Epidermal melanocyte (primary cell): ENCODE measurements at regions not wholly inside any gene's neighbourhood (a gene's known extent, or its start where the extent isn't known, plus 50 kb on each side); places are given as distances from the start of the nearest gene placed in this dataset.
A peak's percentile ranks its signal among the peaks of the same experiment; 100 is the strongest.

ENCODE experiments used
- DNase-seq: peaks from one replicate; pipeline ENCODE4 v3.0.0; 2011; ENCODE audit warnings: low spot score; ENCODE audit not compliant: insufficient read length

DNA sequence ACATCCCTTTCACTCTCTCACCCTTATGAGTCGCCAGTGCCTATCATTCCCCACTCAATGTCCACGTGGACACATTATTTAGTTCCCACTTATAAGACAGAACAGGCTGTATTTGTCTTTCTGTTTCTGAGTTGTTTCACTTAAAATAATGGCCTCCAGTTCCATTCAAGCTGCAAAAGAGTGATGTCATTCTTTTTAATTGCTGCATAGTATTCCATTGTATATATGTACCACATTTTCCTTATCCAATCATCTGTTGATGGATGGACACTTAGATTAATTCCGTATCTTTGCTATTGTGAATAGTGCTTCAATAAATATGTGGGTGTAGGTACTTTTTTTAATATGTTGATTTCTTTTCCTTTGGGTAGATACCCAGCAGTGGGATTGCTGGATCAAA, 79.1 kb downstream of the ZNF365 start:
- DNase-seq: no peak

DNA sequence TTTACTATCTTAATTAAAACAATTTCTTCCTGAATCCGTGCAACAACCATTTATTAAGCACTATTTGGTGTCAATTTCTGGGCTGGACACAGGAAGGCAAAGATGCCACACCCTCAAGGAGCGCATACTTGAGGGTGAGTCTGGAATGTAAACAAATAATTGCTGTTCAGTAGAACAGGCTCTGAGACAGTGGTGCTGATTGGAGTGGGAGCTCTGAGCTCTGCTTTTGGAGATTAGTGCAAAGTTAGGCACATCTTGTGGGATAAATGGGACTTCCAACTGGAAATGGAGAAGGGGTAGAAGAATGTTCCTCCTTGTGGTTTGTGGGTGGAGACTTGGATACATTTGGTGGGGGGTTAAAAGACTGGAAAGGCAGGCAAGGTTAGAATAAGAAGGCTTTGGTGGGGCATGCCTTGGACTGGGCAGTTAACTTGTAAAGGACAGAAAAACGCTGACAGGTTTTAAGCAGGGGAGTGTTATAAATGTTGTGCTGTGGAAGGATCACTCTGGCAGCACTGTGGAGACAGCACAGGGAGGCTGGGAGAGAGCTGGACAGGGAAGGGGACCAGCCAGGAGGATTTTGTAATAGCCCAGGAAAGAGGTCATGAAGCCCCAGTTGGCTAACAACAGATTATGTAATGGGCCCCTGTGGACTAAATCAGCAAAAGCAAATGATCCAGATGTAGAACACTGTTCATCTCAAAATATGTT, 80.7 kb downstream of the ZNF365 start:
- DNase-seq: peak; percentile 27

- no peak for DNase-seq
Observed at GRCh38 chr10:62456611-62457101, 82.5 kb downstream of the ZNF365 start.

GRCh38 chr10:62457196-62457595, 83.0 kb downstream of the ZNF365 start:
- DNase-seq: no peak

- DNase-seq: no peak
Observed at GRCh38 chr10:62457598-62457997, 83.4 kb downstream of the ZNF365 start.

GRCh38 chr10:62459072-62459471, 84.9 kb downstream of the ZNF365 start:
- DNase-seq: peak; percentile 81

DNA sequence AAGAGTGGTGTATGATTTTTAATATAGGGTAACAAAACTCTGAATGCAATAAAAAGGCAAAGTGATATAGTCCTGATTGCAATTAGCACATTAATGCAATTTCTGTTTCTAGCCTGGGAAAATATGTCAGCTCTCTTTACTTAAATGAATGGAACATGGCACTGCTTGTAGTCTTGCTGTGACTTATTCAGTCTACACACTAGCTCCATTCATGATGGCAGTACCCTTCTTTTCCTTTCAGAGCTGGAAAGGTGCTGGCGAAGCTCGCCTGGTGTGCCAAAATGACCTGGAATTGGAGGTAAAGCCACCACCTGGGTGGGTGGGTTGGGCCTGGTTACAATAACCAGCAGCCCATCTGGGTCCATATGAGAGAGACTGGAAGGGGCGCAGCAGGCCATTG, 85.3 kb downstream of the ZNF365 start:
- DNase-seq: no peak

GRCh38 chr10:62460393-62460792, 86.2 kb downstream of the ZNF365 start:
- no peak for DNase-seq

DNA sequence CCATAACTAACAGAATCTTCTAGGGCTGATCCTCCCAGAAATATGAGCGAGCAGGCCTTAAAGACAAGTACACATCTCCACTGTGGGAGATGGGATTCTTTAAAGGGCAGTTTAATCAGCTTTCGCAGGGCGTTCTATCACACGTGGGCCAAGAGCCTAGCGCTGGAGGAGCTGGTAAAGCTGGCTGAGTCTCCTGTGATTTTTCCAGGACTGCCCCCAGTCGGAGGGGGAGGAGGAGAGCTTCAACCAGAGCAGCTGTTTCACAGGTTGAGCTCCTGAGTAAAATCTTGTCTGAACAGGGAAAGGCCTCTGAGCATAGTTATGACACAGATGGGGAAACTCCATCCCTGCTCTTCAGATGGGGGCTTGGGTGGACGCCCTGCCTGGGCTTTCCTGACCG, 87.0 kb downstream of the ZNF365 start:
- no peak for DNase-seq

DNA sequence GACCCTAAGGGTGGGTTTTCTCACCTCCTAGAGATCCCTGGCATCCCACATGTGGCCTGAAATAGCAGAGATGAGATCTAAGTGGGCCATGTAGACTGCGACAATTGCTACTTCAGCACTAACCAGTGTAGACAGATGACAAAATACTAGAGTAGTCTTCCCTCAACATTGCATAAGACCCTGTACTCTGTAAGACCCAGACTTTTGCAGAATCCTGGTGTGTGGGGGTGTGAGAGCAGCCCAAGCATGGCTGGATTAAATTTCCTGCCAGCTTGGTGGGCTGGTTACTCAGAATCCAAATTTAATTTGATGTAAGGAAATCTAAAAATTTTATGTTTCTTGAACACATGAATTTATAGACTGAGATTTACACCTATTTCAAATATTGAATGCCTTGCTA, 88.3 kb downstream of the ZNF365 start:
- DNase-seq: no peak

DNA sequence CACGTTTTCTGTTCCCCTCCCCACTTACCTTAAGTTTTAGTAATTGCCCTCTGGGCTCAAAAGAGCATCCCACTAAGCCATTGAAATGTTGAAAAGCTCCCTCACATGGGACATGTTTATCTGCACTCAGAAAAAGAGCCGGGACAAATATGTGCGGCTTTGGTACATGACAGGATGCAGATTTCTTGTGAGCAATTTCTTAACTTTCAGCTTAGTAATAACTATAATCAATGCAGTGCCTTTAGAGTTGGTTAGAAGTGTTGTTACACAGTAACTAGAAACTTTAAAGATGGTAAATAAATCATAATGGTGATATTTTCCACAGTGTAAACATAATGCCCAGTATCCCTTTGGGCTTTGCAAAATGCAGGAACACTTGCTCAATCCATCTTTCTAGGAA, 89.2 kb downstream of the ZNF365 start:
- DNase-seq: no peak

DNA sequence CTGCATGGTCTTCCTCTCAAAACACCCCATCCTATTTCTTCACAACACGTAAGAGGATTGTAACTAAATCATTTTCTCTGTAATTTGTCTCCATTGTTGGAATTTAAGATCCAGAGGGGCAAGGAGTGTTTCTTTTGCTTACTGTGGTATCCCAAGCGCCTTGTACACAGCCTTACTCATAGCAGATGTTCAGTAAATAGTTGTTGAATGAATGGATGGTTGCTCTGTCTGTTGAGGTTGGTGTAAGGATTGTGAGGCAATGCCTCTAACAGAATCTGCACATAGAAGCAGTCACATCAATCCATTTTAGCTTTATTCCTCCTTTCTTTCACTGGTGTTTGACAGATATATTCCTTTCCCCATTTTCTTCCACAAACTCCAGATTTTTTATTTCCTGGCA, 90.1 kb downstream of the ZNF365 start:
- no peak for DNase-seq

DNA sequence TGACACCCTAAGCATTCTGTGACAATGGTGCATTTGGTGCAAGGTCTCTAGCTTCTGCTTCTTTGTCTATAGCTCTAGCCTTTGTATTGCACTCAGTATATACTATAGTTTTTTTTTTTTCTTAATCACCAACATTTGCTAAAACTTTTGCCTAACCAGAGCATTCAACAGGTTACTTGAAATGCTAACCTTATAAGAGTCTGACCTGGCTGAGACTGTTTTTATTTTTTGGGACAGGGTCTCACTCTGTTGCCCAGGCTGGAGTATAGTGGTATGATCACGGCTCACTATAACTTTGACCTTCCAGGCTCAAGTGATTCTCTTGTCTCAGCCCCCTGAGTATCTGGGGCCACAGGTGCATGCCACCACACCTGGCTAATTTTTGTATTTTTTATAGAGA, 92.4 kb downstream of the ZNF365 start:
- DNase-seq: no peak

DNA sequence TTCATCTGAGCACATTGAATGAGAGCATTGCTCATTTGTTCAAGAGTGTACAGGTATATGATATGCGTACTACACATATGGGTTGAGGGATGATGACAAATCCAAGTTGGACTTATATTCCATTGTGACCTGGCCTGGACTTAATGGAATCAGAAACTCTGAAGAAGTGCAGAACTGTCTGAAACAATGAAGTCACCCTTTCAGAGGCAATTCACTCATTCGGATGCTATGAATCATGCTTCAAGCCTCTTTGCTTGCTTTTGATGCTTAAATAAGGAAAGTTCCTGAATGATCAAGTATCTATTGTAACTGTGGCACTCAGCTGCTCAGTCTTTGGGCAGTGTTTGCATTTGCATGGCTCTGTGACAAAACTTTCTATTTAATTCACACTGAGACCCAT, 93.4 kb downstream of the ZNF365 start:
- no peak for DNase-seq

DNA sequence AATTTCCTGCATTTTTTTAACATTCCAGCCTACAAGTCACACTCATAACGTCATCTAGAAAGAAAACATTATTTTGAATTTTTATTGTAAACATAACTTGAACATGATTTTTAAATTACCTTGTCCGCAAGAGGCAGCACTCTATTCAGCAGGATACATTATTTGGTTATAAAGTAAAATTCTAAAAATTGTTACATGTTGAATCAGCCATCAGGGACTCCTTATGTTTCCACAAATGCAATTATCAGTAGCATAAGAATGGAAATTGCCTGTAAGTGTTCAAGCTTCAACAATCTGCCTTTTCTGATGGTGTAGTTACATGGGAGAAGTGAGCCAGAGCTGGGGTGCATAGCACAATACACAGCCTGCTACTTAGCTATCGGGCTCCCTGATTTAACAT, 97.5 kb downstream of the ZNF365 start:
- no peak for DNase-seq

DNA sequence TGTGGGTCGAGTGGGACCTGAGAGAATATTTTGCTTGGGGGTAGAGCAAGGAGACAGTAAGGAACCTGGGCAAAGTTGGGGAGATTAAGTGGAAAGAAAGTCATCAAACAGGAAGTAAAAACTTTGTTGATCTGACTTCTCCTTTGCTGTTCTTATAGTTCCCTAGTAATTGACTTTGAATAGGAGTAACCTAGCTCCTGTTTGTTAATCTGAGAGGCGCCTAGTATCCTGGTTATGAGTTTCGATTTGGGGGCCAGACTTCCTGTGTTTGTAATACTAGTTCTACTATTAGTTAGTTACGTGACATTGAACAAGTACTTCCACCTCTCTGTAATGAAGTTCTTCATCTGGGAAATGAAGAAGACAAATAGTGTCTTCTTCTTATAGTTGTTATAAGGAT, 99.1 kb downstream of the ZNF365 start:
- no peak for DNase-seq

- DNase-seq: no peak
Observed at GRCh38 chr10:62475551-62475950, 101.4 kb downstream of the ZNF365 start.

GRCh38 chr10:62479523-62479922, 105.4 kb downstream of the ZNF365 start:
- no peak for DNase-seq

DNA sequence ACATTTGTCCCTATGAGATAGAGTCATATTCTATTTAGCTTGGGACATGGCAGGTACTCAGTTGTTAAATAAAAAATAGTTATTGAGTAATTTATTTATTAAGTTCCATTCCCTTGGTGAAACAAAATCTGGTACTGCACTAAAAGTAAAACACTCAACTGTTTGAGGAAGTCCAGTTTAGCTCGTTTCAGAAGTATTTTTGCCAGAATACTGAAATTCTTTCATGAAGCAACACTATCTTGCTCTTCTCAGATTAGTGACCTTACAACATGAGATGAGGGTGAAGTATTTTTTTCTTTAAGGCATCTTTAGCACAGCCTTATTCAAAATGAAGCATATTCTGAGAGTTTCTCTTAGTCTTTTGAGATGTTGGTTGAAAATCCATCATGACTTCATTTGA, 106.0 kb downstream of the ZNF365 start:
- no peak for DNase-seq

GRCh38 chr10:62482581-62482980, 108.4 kb downstream of the ZNF365 start:
- no peak for DNase-seq

DNA sequence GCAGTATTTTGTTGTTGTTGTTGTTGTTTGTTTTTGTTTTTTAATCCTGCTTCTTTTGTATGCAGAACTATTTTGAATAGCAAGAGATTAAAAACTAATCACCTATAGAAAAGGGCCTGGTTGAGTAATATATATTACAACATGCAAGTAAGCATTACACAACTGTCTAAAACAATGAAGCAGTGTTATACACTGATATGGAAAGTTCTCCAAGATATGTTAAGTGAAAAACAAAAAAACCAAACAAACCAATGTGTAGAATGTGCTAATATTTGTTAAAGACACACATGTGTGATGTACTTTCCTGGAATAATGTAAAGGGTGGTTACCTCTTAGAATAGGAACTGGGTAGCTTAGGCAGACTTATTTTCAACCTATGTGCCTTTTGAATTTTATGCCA, 117.4 kb downstream of the ZNF365 start:
- DNase-seq: no peak

- peak; percentile 26 for DNase-seq
Observed at GRCh38 chr10:62492012-62492869, 118.1 kb downstream of the ZNF365 start.

GRCh38 chr10:62492870-62493180, 118.7 kb downstream of the ZNF365 start:
- no peak for DNase-seq
